ENCODE measurements at regions not wholly inside any gene's neighbourhood (a gene's known extent, or its start where the extent isn't known, plus 50 kb on each side); places are given as distances from the start of the nearest gene placed in this dataset.
"Not testable (repeated sequence)": the region's sequence is repeated elsewhere in the genome, so short reads cannot be mapped to it uniquely, and the experiment has no call there.

GRCh38 chr4:156294577-156294976, 340.9 kb upstream of the CTSO start:
- H3K27ac ChIP-seq (ENCODE audit: low read depth, low read length), result no peak overlapping the region
- H3K4me3 ChIP-seq (ENCODE audit: low read depth in 1 of 5, low read length in 5 of 5), result no peak overlapping the region
- no peak overlapping the region for H3K9ac ChIP-seq (ENCODE audit: low read length in 5 of 5)
- H3K4me1 ChIP-seq (ENCODE audit: control insufficient read depth in 5 of 5, insufficient read depth in 5 of 5, low read length in 5 of 5), result peaks cover 0 to 3% (median 0%) of the 10 kb centered on the region in 5 donors
- H3K9me3 ChIP-seq (ENCODE audit: control insufficient read depth in 5 of 5, low read length in 5 of 5), result no peaks in the 10 kb centered on the region
- no peaks in the 10 kb centered on the region for H3K36me3 ChIP-seq (ENCODE audit: control insufficient read depth in 5 of 5, insufficient read depth in 5 of 5, low read length in 5 of 5)
- H3K27me3 ChIP-seq (ENCODE audit: control insufficient read depth in 5 of 5, insufficient read depth in 4 of 5, low read length in 5 of 5), result no peaks in the 10 kb centered on the region

- H3K4me1 ChIP-seq (ENCODE audit: control insufficient read depth in 5 of 5, insufficient read depth in 5 of 5, low read length in 5 of 5), result peaks cover 0 to 3% (median 0%) of the 10 kb centered on the region in 5 donors
- no peaks in the 10 kb centered on the region for H3K27me3 ChIP-seq (ENCODE audit: control insufficient read depth in 5 of 5, insufficient read depth in 4 of 5, low read length in 5 of 5)
- no peaks in the 10 kb centered on the region for H3K9me3 ChIP-seq (ENCODE audit: control insufficient read depth in 5 of 5, low read length in 5 of 5)
- no peak overlapping the region for H3K9ac ChIP-seq (ENCODE audit: low read length in 5 of 5)
- no peaks in the 10 kb centered on the region for H3K36me3 ChIP-seq (ENCODE audit: control insufficient read depth in 5 of 5, insufficient read depth in 5 of 5, low read length in 5 of 5)
- no peak overlapping the region for H3K27ac ChIP-seq (ENCODE audit: low read depth, low read length)
- no peak overlapping the region for H3K4me3 ChIP-seq (ENCODE audit: low read depth in 1 of 5, low read length in 5 of 5)
Observed at GRCh38 chr4:156293657-156294297, 340.1 kb upstream of the CTSO start.

GRCh38 chr4:156291317-156291716, 337.7 kb upstream of the CTSO start:
- H3K27me3 ChIP-seq (ENCODE audit: control insufficient read depth in 5 of 5, insufficient read depth in 4 of 5, low read length in 5 of 5), result no peaks in the 10 kb centered on the region

GRCh38 chr4:156290811-156291210, 337.1 kb upstream of the CTSO start:
- Histone ChIP-seq H3K9ac (ENCODE audit: low read length in 5 of 5) (no peak overlapping the region), H3K4me1 (ENCODE audit: control insufficient read depth in 5 of 5, insufficient read depth in 5 of 5, low read length in 5 of 5) (no peaks in the 10 kb centered on the region), H3K9me3 (ENCODE audit: control insufficient read depth in 5 of 5, low read length in 5 of 5) (no peaks in the 10 kb centered on the region), H3K36me3 (ENCODE audit: control insufficient read depth in 5 of 5, insufficient read depth in 5 of 5, low read length in 5 of 5) (no peaks in the 10 kb centered on the region), H3K4me3 (ENCODE audit: low read depth in 1 of 5, low read length in 5 of 5) (no peak overlapping the region), H3K27ac (ENCODE audit: low read depth, low read length) (no peak overlapping the region), H3K27me3 (ENCODE audit: control insufficient read depth in 5 of 5, insufficient read depth in 4 of 5, low read length in 5 of 5) (no peaks in the 10 kb centered on the region)

More at GRCh38 chr4:156291317-156291716, 337.7 kb upstream of the CTSO start:
- Histone ChIP-seq H3K36me3 (ENCODE audit: control insufficient read depth in 5 of 5, insufficient read depth in 5 of 5, low read length in 5 of 5) (no peaks in the 10 kb centered on the region), H3K9me3 (ENCODE audit: control insufficient read depth in 5 of 5, low read length in 5 of 5) (no peaks in the 10 kb centered on the region), H3K9ac (ENCODE audit: low read length in 5 of 5) (no peak overlapping the region), H3K4me1 (ENCODE audit: control insufficient read depth in 5 of 5, insufficient read depth in 5 of 5, low read length in 5 of 5) (no peaks in the 10 kb centered on the region), H3K4me3 (ENCODE audit: low read depth in 1 of 5, low read length in 5 of 5) (no peak overlapping the region), H3K27ac (ENCODE audit: low read depth, low read length) (no peak overlapping the region)

- H3K27me3 ChIP-seq (ENCODE audit: control insufficient read depth in 5 of 5, insufficient read depth in 4 of 5, low read length in 5 of 5); H3K36me3 ChIP-seq (ENCODE audit: control insufficient read depth in 5 of 5, insufficient read depth in 5 of 5, low read length in 5 of 5); H3K9me3 ChIP-seq (ENCODE audit: control insufficient read depth in 5 of 5, low read length in 5 of 5); H3K4me3 ChIP-seq (ENCODE audit: low read depth in 1 of 5, low read length in 5 of 5); H3K27ac ChIP-seq (ENCODE audit: low read depth, low read length); H3K9ac ChIP-seq (ENCODE audit: low read length in 5 of 5); H3K4me1 ChIP-seq (ENCODE audit: control insufficient read depth in 5 of 5, insufficient read depth in 5 of 5, low read length in 5 of 5): not testable (repeated sequence)
Observed at GRCh38 chr4:156290026-156290425, 336.4 kb upstream of the CTSO start.

GRCh38 chr4:156280686-156281085, 327.0 kb upstream of the CTSO start:
- no peaks in the 10 kb centered on the region for H3K9me3 ChIP-seq (ENCODE audit: control insufficient read depth in 5 of 5, low read length in 5 of 5)
- no peak overlapping the region for H3K9ac ChIP-seq (ENCODE audit: low read length in 5 of 5)
- H3K4me1 ChIP-seq (ENCODE audit: control insufficient read depth in 5 of 5, insufficient read depth in 5 of 5, low read length in 5 of 5), result no peaks in the 10 kb centered on the region
- no peaks in the 10 kb centered on the region for H3K27me3 ChIP-seq (ENCODE audit: control insufficient read depth in 5 of 5, insufficient read depth in 4 of 5, low read length in 5 of 5)
- H3K27ac ChIP-seq (ENCODE audit: low read depth, low read length), result no peak overlapping the region
- H3K4me3 ChIP-seq (ENCODE audit: low read depth in 1 of 5, low read length in 5 of 5), result no peak overlapping the region
- no peaks in the 10 kb centered on the region for H3K36me3 ChIP-seq (ENCODE audit: control insufficient read depth in 5 of 5, insufficient read depth in 5 of 5, low read length in 5 of 5)

- H3K4me3 ChIP-seq (ENCODE audit: low read depth in 1 of 5, low read length in 5 of 5), result no peak overlapping the region
- no peak overlapping the region for H3K9ac ChIP-seq (ENCODE audit: low read length in 5 of 5)
- H3K36me3 ChIP-seq (ENCODE audit: control insufficient read depth in 5 of 5, insufficient read depth in 5 of 5, low read length in 5 of 5), result no peaks in the 10 kb centered on the region
- H3K4me1 ChIP-seq (ENCODE audit: control insufficient read depth in 5 of 5, insufficient read depth in 5 of 5, low read length in 5 of 5), result no peaks in the 10 kb centered on the region
- no peaks in the 10 kb centered on the region for H3K27me3 ChIP-seq (ENCODE audit: control insufficient read depth in 5 of 5, insufficient read depth in 4 of 5, low read length in 5 of 5)
- H3K27ac ChIP-seq (ENCODE audit: low read depth, low read length), result no peak overlapping the region
- H3K9me3 ChIP-seq (ENCODE audit: control insufficient read depth in 5 of 5, low read length in 5 of 5), result no peaks in the 10 kb centered on the region
Observed at GRCh38 chr4:156265407-156265806, 311.7 kb upstream of the CTSO start.

GRCh38 chr4:156261230-156261629, 307.6 kb upstream of the CTSO start:
- H3K4me1 ChIP-seq (ENCODE audit: control insufficient read depth in 5 of 5, insufficient read depth in 5 of 5, low read length in 5 of 5), result no peaks in the 10 kb centered on the region
- no peak overlapping the region for H3K4me3 ChIP-seq (ENCODE audit: low read depth in 1 of 5, low read length in 5 of 5)
- H3K9me3 ChIP-seq (ENCODE audit: control insufficient read depth in 5 of 5, low read length in 5 of 5), result no peaks in the 10 kb centered on the region
- no peak overlapping the region for H3K9ac ChIP-seq (ENCODE audit: low read length in 5 of 5)
- no peaks in the 10 kb centered on the region for H3K27me3 ChIP-seq (ENCODE audit: control insufficient read depth in 5 of 5, insufficient read depth in 4 of 5, low read length in 5 of 5)
- H3K27ac ChIP-seq (ENCODE audit: low read depth, low read length), result no peak overlapping the region
- H3K36me3 ChIP-seq (ENCODE audit: control insufficient read depth in 5 of 5, insufficient read depth in 5 of 5, low read length in 5 of 5), result no peaks in the 10 kb centered on the region

GRCh38 chr4:156255230-156256007, 301.8 kb upstream of the CTSO start:
- H3K27me3 ChIP-seq (ENCODE audit: control insufficient read depth in 5 of 5, insufficient read depth in 4 of 5, low read length in 5 of 5), result no peaks in the 10 kb centered on the region
- no peak overlapping the region for H3K4me3 ChIP-seq (ENCODE audit: low read depth in 1 of 5, low read length in 5 of 5)
- no peaks in the 10 kb centered on the region for H3K4me1 ChIP-seq (ENCODE audit: control insufficient read depth in 5 of 5, insufficient read depth in 5 of 5, low read length in 5 of 5)
- no peak overlapping the region for H3K27ac ChIP-seq (ENCODE audit: low read depth, low read length)
- H3K36me3 ChIP-seq (ENCODE audit: control insufficient read depth in 5 of 5, insufficient read depth in 5 of 5, low read length in 5 of 5), result no peaks in the 10 kb centered on the region
- H3K9me3 ChIP-seq (ENCODE audit: control insufficient read depth in 5 of 5, low read length in 5 of 5), result no peaks in the 10 kb centered on the region
- H3K9ac ChIP-seq (ENCODE audit: low read length in 5 of 5), result no peak overlapping the region

- no peak overlapping the region for H3K27ac ChIP-seq (ENCODE audit: low read depth, low read length)
- no peaks in the 10 kb centered on the region for H3K4me1 ChIP-seq (ENCODE audit: control insufficient read depth in 5 of 5, insufficient read depth in 5 of 5, low read length in 5 of 5)
- H3K9ac ChIP-seq (ENCODE audit: low read length in 5 of 5), result no peak overlapping the region
- no peaks in the 10 kb centered on the region for H3K36me3 ChIP-seq (ENCODE audit: control insufficient read depth in 5 of 5, insufficient read depth in 5 of 5, low read length in 5 of 5)
- H3K27me3 ChIP-seq (ENCODE audit: control insufficient read depth in 5 of 5, insufficient read depth in 4 of 5, low read length in 5 of 5), result no peaks in the 10 kb centered on the region
- no peak overlapping the region for H3K4me3 ChIP-seq (ENCODE audit: low read depth in 1 of 5, low read length in 5 of 5)
- H3K9me3 ChIP-seq (ENCODE audit: control insufficient read depth in 5 of 5, low read length in 5 of 5), result peaks cover 0 to 2% (median 0%) of the 10 kb centered on the region in 5 donors
Observed at GRCh38 chr4:156252358-156252921, 298.8 kb upstream of the CTSO start.
